Activated T-cell treated with anti-CD3 and anti-CD28 coated beads for 1 hour (primary cell): ENCODE measurements at regions not wholly inside any gene's neighbourhood (a gene's known extent, or its start where the extent isn't known, plus 50 kb on each side); places are given as distances from the start of the nearest gene placed in this dataset.

ENCODE experiments used
- DNase-seq: peaks from one replicate; pipeline ENCODE4 v3.0.0-alpha.2; 2020; ENCODE audit warnings: low read depth

- no peak for DNase-seq
Observed at GRCh38 chr18:71011389-71011788, 722.5 kb downstream of the SOCS6 start.

GRCh38 chr18:71008257-71008656 is 719.4 kb downstream of the SOCS6 start:
- DNase-seq: no peak

- no peak for DNase-seq
Observed at GRCh38 chr18:71001597-71001996, 712.8 kb downstream of the SOCS6 start.

- DNase-seq: no peak
Observed at GRCh38 chr18:70998490-70998889, 709.6 kb downstream of the SOCS6 start.

GRCh38 chr18:70994116-70994515 is 705.3 kb downstream of the SOCS6 start:
- DNase-seq: no peak

GRCh38 chr18:70991577-70991976 is 702.7 kb downstream of the SOCS6 start:
- DNase-seq: no peak

- DNase-seq: no peak
Observed at GRCh38 chr18:70985948-70986347, 697.1 kb downstream of the SOCS6 start.

GRCh38 chr18:70982292-70982691 is 693.4 kb downstream of the SOCS6 start:
- DNase-seq: no peak

GRCh38 chr18:70981400-70982140 is 692.7 kb downstream of the SOCS6 start:
- no peak for DNase-seq

- DNase-seq: no peak
Observed at GRCh38 chr18:70973626-70974025, 684.8 kb downstream of the SOCS6 start.

- no peak for DNase-seq
Observed at GRCh38 chr18:70966419-70966818, 677.6 kb downstream of the SOCS6 start.

- no peak for DNase-seq
Observed at GRCh38 chr18:70961939-70962338, 673.1 kb downstream of the SOCS6 start.

- no peak for DNase-seq
Observed at GRCh38 chr18:70956554-70956953, 667.7 kb downstream of the SOCS6 start.

- DNase-seq: no peak
Observed at GRCh38 chr18:70936160-70936559, 647.3 kb downstream of the SOCS6 start.

GRCh38 chr18:70931942-70932814 is 643.3 kb downstream of the SOCS6 start:
- no peak for DNase-seq

GRCh38 chr18:70920840-70921374 is 632.1 kb downstream of the SOCS6 start:
- no peak for DNase-seq

GRCh38 chr18:70907673-70908072 is 618.8 kb downstream of the SOCS6 start:
- no peak for DNase-seq

GRCh38 chr18:70892381-70892780 is 603.5 kb downstream of the SOCS6 start:
- no peak for DNase-seq

GRCh38 chr18:70870292-70870691 is 581.4 kb downstream of the SOCS6 start:
- DNase-seq: no peak

- DNase-seq: no peak
Observed at GRCh38 chr18:70848329-70848728, 559.5 kb downstream of the SOCS6 start.

GRCh38 chr18:70840649-70841048 is 551.8 kb downstream of the SOCS6 start:
- DNase-seq: no peak

- no peak for DNase-seq
Observed at GRCh38 chr18:70827632-70828031, 538.8 kb downstream of the SOCS6 start.

GRCh38 chr18:70826571-70826970 is 537.7 kb downstream of the SOCS6 start:
- DNase-seq: no peak
